ENCODE measurements at regions not wholly inside any gene's neighbourhood (a gene's known extent, or its start where the extent isn't known, plus 50 kb on each side); places are given as distances from the start of the nearest gene placed in this dataset.
A peak's percentile ranks its signal among the peaks of the same experiment; 100 is the strongest.
"Not testable (repeated sequence)": the region's sequence is repeated elsewhere in the genome, so short reads cannot be mapped to it uniquely, and the experiment has no call there.

- no peak for DNase-seq
Observed at GRCh38 chrX:131595120-131595519, 51.2 kb downstream of the OR13H1 start.

- no peak for DNase-seq
Observed at GRCh38 chrX:131607792-131608369, 64.0 kb downstream of the OR13H1 start.

- DNase-seq = no peak
Observed at GRCh38 chrX:131609480-131609879, 65.6 kb downstream of the OR13H1 start.

- DNase-seq = no peak
Observed at GRCh38 chrX:131613260-131613659, 69.4 kb downstream of the OR13H1 start.

- no peak for DNase-seq
Observed at GRCh38 chrX:131614241-131614640, 70.4 kb downstream of the OR13H1 start.

GRCh38 chrX:131617182-131617581 is 73.3 kb downstream of the OR13H1 start:
- DNase-seq = no peak

- no peak for DNase-seq
Observed at GRCh38 chrX:131621650-131622049, 77.8 kb downstream of the OR13H1 start.

GRCh38 chrX:131626681-131627296 is 82.9 kb downstream of the OR13H1 start:
- no peak for DNase-seq

GRCh38 chrX:131630534-131630933 is 86.7 kb downstream of the OR13H1 start:
- DNase-seq = no peak

GRCh38 chrX:131633285-131633917 is 89.5 kb downstream of the OR13H1 start:
- peak; percentile 40 to 57 (median 57) for DNase-seq

- DNase-seq = no peak
Observed at GRCh38 chrX:131634900-131635299, 91.0 kb downstream of the OR13H1 start.

- DNase-seq = no peak
Observed at GRCh38 chrX:131646106-131646505, 102.2 kb downstream of the OR13H1 start.

- DNase-seq = no peak
Observed at GRCh38 chrX:131649741-131650140, 105.9 kb downstream of the OR13H1 start.

- no peak for DNase-seq
Observed at GRCh38 chrX:131650637-131651410, 107.0 kb downstream of the OR13H1 start.

- not testable (repeated sequence) for DNase-seq
Observed at GRCh38 chrX:131663726-131664125, 119.9 kb downstream of the OR13H1 start.

GRCh38 chrX:131671735-131672134 is 127.9 kb downstream of the OR13H1 start:
- no peak for DNase-seq

GRCh38 chrX:131675596-131676194 is 131.8 kb downstream of the OR13H1 start:
- peak in 2 of 3 donors; percentile 0 to 3 for DNase-seq

GRCh38 chrX:131677655-131678628 is 134.1 kb downstream of the OR13H1 start:
- DNase-seq = peak; percentile 29 to 35 (median 29)

GRCh38 chrX:131682735-131683134 is 138.9 kb downstream of the OR13H1 start:
- not testable (repeated sequence) for DNase-seq

GRCh38 chrX:131693359-131693758 is 149.5 kb downstream of the OR13H1 start:
- no peak for DNase-seq

- not testable (repeated sequence) for DNase-seq
Observed at GRCh38 chrX:131696989-131697388, 153.1 kb downstream of the OR13H1 start.

GRCh38 chrX:131703646-131704045 is 159.8 kb downstream of the OR13H1 start:
- DNase-seq = no peak
